AG04450 (cell line): ENCODE measurements at regions not wholly inside any gene's neighbourhood (a gene's known extent, or its start where the extent isn't known, plus 50 kb on each side); places are given as distances from the start of the nearest gene placed in this dataset.

Source experiments
- CTCF ChIA-PET: fragments of 300-600, 350-600 bp; formaldehyde crosslinking; extraction: SDS; loops from one replicate; lab custom pipeline; 2022; ENCODE audit warnings: antibody characterized with exemption, inconsistent platforms; lab: Charles Lee
- POLR2A ChIA-PET: fragments of 350-600 bp; formaldehyde crosslinking; extraction: SDS; loops from one replicate; lab custom pipeline; 2021; ENCODE audit warnings: antibody characterized with exemption, inconsistent platforms; lab: Yijun Ruan, JAX
- DNase-seq: peaks from one replicate; pipeline ENCODE4 v3.0.0-alpha.2; 2011; ENCODE audit warnings: low read depth, low spot score
- H3K27ac ChIP-seq: one replicate; pipeline ENCODE4 v1.5.1; 2012; ENCODE audit warnings: low read depth, low read length, control low read depth
- H3K27me3 ChIP-seq: one replicate; pipeline ENCODE4 v1.6.0; 2012; ENCODE audit warnings: low read length; ENCODE audit not compliant: control insufficient read depth, insufficient read depth
- H3K4me3 ChIP-seq: 2 replicates; pipeline ENCODE4 v1.5.1; 2011; ENCODE audit warnings: mild to moderate bottlenecking, low read depth, low read length, control low read depth
- H3K9me3 ChIP-seq: 2 replicates; pipeline ENCODE4 v1.5.1; 2012; ENCODE audit warnings: low read length; ENCODE audit not compliant: control insufficient read depth, insufficient read depth
- CTCF ChIP-seq: IDR thresholded peaks from 2 replicates; pipeline ENCODE4 v1.5.1; 2011; ENCODE audit warnings: low read depth, low read length, control low read depth, inconsistent platforms

GRCh38 chr3:82390868-82391267 lies 629.4 kb upstream of the GBE1 start:
- no peak for DNase-seq
- CTCF ChIA-PET: no interaction called here
- TF ChIP-seq CTCF: no peak
- POLR2A ChIA-PET: no interaction called here
- H3K27ac ChIP-seq: no peak overlapping the region
- no peak overlapping the region for H3K4me3 ChIP-seq
- H3K27me3 ChIP-seq: no peaks in the 10 kb centered on the region
- peaks cover 4% of the 10 kb centered on the region; the same call in 1 of the 2 replicates for H3K9me3 ChIP-seq

GRCh38 chr3:82386647-82387046 lies 625.2 kb upstream of the GBE1 start:
- no peak for TF ChIP-seq CTCF
- POLR2A ChIA-PET: no interaction called here

GRCh38 chr3:82384181-82384580 lies 622.7 kb upstream of the GBE1 start:
- H3K27me3 ChIP-seq: no peaks in the 10 kb centered on the region
- POLR2A ChIA-PET: no interaction called here
- TF ChIP-seq CTCF: no peak
- no peak overlapping the region for H3K27ac ChIP-seq
- no peaks in the 10 kb centered on the region; the same call in 1 of the 2 replicates for H3K9me3 ChIP-seq
- CTCF ChIA-PET: no interaction called here
- DNase-seq: no peak
- H3K4me3 ChIP-seq: no peak overlapping the region

More at GRCh38 chr3:82386647-82387046, 625.2 kb upstream of the GBE1 start:
- 0 out of 2 replicates have a peak, but pooled peaks cover under 1% of the 10 kb centered on the region for H3K9me3 ChIP-seq
- H3K4me3 ChIP-seq: no peak overlapping the region
- H3K27ac ChIP-seq: no peak overlapping the region
- no peaks in the 10 kb centered on the region for H3K27me3 ChIP-seq
- CTCF ChIA-PET: no interaction called here
- DNase-seq: no peak

GRCh38 chr3:82382831-82383230 lies 621.4 kb upstream of the GBE1 start:
- Histone ChIP-seq H3K27me3 (no peaks in the 10 kb centered on the region), H3K4me3 (no peak overlapping the region), H3K27ac (no peak overlapping the region), H3K9me3 (no peaks in the 10 kb centered on the region; the same call in none of the 2 replicates)
- TF ChIP-seq CTCF: no peak
- POLR2A ChIA-PET: no interaction called here
- no peak for DNase-seq
- CTCF ChIA-PET: no interaction called here

- peaks cover 13% of the 10 kb centered on the region for H3K9me3 ChIP-seq
- no peaks in the 10 kb centered on the region for H3K27me3 ChIP-seq
- no peak overlapping the region for H3K4me3 ChIP-seq
- POLR2A ChIA-PET: no interaction called here
- CTCF ChIA-PET: no interaction called here
- no peak overlapping the region for H3K27ac ChIP-seq
- TF ChIP-seq CTCF: no peak
- DNase-seq: no peak
Measured at GRCh38 chr3:82378392-82378791, 616.9 kb upstream of the GBE1 start.
